HFFc6 (cell line): ENCODE measurements at regions not wholly inside any gene's neighbourhood (a gene's known extent, or its start where the extent isn't known, plus 50 kb on each side); places are given as distances from the start of the nearest gene placed in this dataset.

Source experiments
- DNase-seq: peaks from one replicate; pipeline ENCODE4 v3.0.0-alpha.2; 2018
- H3K27ac Mint-ChIP-seq: 2 replicates; pipeline ENCODE4 v1.8.0; 2020; ENCODE audit warnings: mild to moderate bottlenecking, mixed read lengths
- H3K27me3 Mint-ChIP-seq: 2 replicates; pipeline ENCODE4 v1.8.0; 2021; ENCODE audit warnings: mild to moderate bottlenecking, moderate library complexity, mixed read lengths; ENCODE audit not compliant: insufficient read depth
- H3K36me3 Mint-ChIP-seq: 2 replicates; pipeline ENCODE4 v1.8.0; 2021; ENCODE audit warnings: low read depth, mixed read lengths
- H3K4me1 Mint-ChIP-seq: 2 replicates; pipeline ENCODE4 v1.8.0; 2020; ENCODE audit warnings: low read depth, mixed read lengths
- H3K4me3 Mint-ChIP-seq: 2 replicates; pipeline ENCODE4 v1.8.0; 2020; ENCODE audit warnings: mild to moderate bottlenecking, moderate library complexity, mixed read lengths
- H3K9me3 Mint-ChIP-seq: 2 replicates; pipeline ENCODE4 v1.8.0; 2020; ENCODE audit warnings: mild to moderate bottlenecking, mixed read lengths
- CTCF ChIP-seq: fragments of 200-600 bp; sonication (generic); IDR thresholded peaks from 2 replicates; pipeline ENCODE4 v1.5.0; 2021; ENCODE audit warnings: antibody characterized with exemption, mild to moderate bottlenecking

GRCh38 chr2:6089474-6089873, 397.3 kb downstream of the SOX11 start:
- Mint-ChIP-seq H3K4me1 (no peaks in the 10 kb centered on the region), H3K27ac (no peak overlapping the region), H3K4me3 (no peak overlapping the region), H3K9me3 (peaks cover 57% of the 10 kb centered on the region), H3K36me3 (no peaks in the 10 kb centered on the region), H3K27me3 (no peaks in the 10 kb centered on the region; the same call in 1 of the 2 replicates)
- no peak for TF ChIP-seq CTCF
- no peak for DNase-seq

- H3K27me3 Mint-ChIP-seq = peaks cover 4% of the 10 kb centered on the region; the same call in 1 of the 2 replicates
- no peaks in the 10 kb centered on the region for H3K4me1 Mint-ChIP-seq
- no peak for TF ChIP-seq CTCF
- H3K27ac Mint-ChIP-seq = no peak overlapping the region
- H3K4me3 Mint-ChIP-seq = no peak overlapping the region
- DNase-seq = no peak
- no peaks in the 10 kb centered on the region for H3K36me3 Mint-ChIP-seq
- H3K9me3 Mint-ChIP-seq = peaks cover 61% of the 10 kb centered on the region
These were observed 411.2 kb downstream of the SOX11 start for GRCh38 chr2:6103372-6103771.

- H3K9me3 Mint-ChIP-seq = peaks cover 60% of the 10 kb centered on the region
- no peak overlapping the region for H3K4me3 Mint-ChIP-seq
- TF ChIP-seq CTCF = no peak
- no peak for DNase-seq
- H3K27me3 Mint-ChIP-seq = peaks cover 4% of the 10 kb centered on the region; the same call in 1 of the 2 replicates
- no peaks in the 10 kb centered on the region for H3K4me1 Mint-ChIP-seq
- no peak overlapping the region for H3K27ac Mint-ChIP-seq
- no peaks in the 10 kb centered on the region for H3K36me3 Mint-ChIP-seq
These were observed 411.8 kb downstream of the SOX11 start for GRCh38 chr2:6103949-6104348.

GRCh38 chr2:6107290-6107689, 415.1 kb downstream of the SOX11 start:
- no peaks in the 10 kb centered on the region for H3K4me1 Mint-ChIP-seq
- H3K9me3 Mint-ChIP-seq = peaks cover 51% of the 10 kb centered on the region
- H3K36me3 Mint-ChIP-seq = peaks cover 3% of the 10 kb centered on the region; the same call in 1 of the 2 replicates
- no peak for TF ChIP-seq CTCF
- H3K27me3 Mint-ChIP-seq = peaks cover 6% of the 10 kb centered on the region; the same call in 1 of the 2 replicates
- no peak overlapping the region for H3K27ac Mint-ChIP-seq
- no peak overlapping the region for H3K4me3 Mint-ChIP-seq
- DNase-seq = no peak

GRCh38 chr2:6109831-6110230, 417.6 kb downstream of the SOX11 start:
- no peak for DNase-seq
- Mint-ChIP-seq H3K36me3 (peaks cover 3% of the 10 kb centered on the region; the same call in 1 of the 2 replicates), H3K27ac (no peak overlapping the region), H3K27me3 (peaks cover 6% of the 10 kb centered on the region; the same call in 1 of the 2 replicates), H3K4me3 (no peak overlapping the region), H3K4me1 (no peaks in the 10 kb centered on the region), H3K9me3 (peaks cover 42% of the 10 kb centered on the region)
- no peak for TF ChIP-seq CTCF
